SK-MEL-5 (cell line): ENCODE measurements at regions not wholly inside any gene's neighbourhood (a gene's known extent, or its start where the extent isn't known, plus 50 kb on each side); places are given as distances from the start of the nearest gene placed in this dataset.
"Not testable (repeated sequence)": the region's sequence is repeated elsewhere in the genome, so short reads cannot be mapped to it uniquely, and the experiment has no call there.

Source experiments
- DNase-seq: peaks from one replicate; pipeline ENCODE4 v3.0.0-alpha.2; 2016; ENCODE audit warnings: low read depth, low spot score
- in situ Hi-C: cut with HindIII; loops from 2 replicates; pipeline ENCODE4 v1.10.0; 2016; ENCODE audit warnings: low sequenced_read_pairs, high pct_unique_total_duplicates, low pct_unique_long_range_greater_than_20kb
- small RNA-seq, 2 experiments: library from RNA; depleted of rRNA; stranded (forward); fragments of <200 nt; gene quantifications; one replicate each; pipeline ENCODE3, GENCODE V24; 2014

GRCh38 chr7:76684737-76685136 lies 57.7 kb upstream of the POMZP3 start:
- DNase-seq, in situ Hi-C loops: not testable (repeated sequence)

GRCh38 chr7:76683631-76684030 lies 56.6 kb upstream of the POMZP3 start:
- in situ Hi-C loops, DNase-seq: not testable (repeated sequence)

GRCh38 chr7:76681810-76682209 lies 54.7 kb upstream of the POMZP3 start:
- DNase-seq, in situ Hi-C loops: not testable (repeated sequence)

- in situ Hi-C loops = not testable (repeated sequence)
Observed at GRCh38 chr7:76679174-76679573, 52.1 kb upstream of the POMZP3 start.

GRCh38 chr7:76678500-76678899 lies 51.4 kb upstream of the POMZP3 start:
- in situ Hi-C loops, DNase-seq: not testable (repeated sequence)

More at GRCh38 chr7:76679174-76679573, 52.1 kb upstream of the POMZP3 start:
- DNase-seq = not testable (repeated sequence)

GRCh38 chr7:76676890-76677289 lies 49.8 kb upstream of the POMZP3 start:
- in situ Hi-C loops, DNase-seq: not testable (repeated sequence)

Small RNAs in the stretch of these regions (small RNA-seq; reads per million reads assigned to genes)
- 0 reads per million in 2 experiments for gene AC114737.2
